IPS-18a (cell line): ENCODE measurements at regions not wholly inside any gene's neighbourhood (a gene's known extent, or its start where the extent isn't known, plus 50 kb on each side); places are given as distances from the start of the nearest gene placed in this dataset.

Source experiments
- H3K27ac ChIP-seq: one replicate; pipeline ENCODE4 v1.5.1; 2013; ENCODE audit warnings: low read length
- H3K27me3 ChIP-seq: one replicate; pipeline ENCODE4 v1.6.1; 2013; ENCODE audit warnings: mild to moderate bottlenecking, low read length; ENCODE audit not compliant: control insufficient read depth, insufficient read depth
- H3K36me3 ChIP-seq: one replicate; pipeline ENCODE4 v1.6.1; 2013; ENCODE audit warnings: low read depth, low read length; ENCODE audit not compliant: control insufficient read depth
- H3K4me1 ChIP-seq: one replicate; pipeline ENCODE4 v1.6.1; 2013; ENCODE audit warnings: low read depth, low read length; ENCODE audit not compliant: control insufficient read depth
- H3K4me3 ChIP-seq: one replicate; pipeline ENCODE4 v1.5.1; 2013; ENCODE audit warnings: low read length
- H3K9ac ChIP-seq: one replicate; pipeline ENCODE4 v1.6.1; 2013; ENCODE audit warnings: mild to moderate bottlenecking, low read length, moderate library complexity
- H3K9me3 ChIP-seq: one replicate; pipeline ENCODE4 v1.6.1; 2013; ENCODE audit warnings: low read depth, low read length; ENCODE audit not compliant: control insufficient read depth

DNA sequence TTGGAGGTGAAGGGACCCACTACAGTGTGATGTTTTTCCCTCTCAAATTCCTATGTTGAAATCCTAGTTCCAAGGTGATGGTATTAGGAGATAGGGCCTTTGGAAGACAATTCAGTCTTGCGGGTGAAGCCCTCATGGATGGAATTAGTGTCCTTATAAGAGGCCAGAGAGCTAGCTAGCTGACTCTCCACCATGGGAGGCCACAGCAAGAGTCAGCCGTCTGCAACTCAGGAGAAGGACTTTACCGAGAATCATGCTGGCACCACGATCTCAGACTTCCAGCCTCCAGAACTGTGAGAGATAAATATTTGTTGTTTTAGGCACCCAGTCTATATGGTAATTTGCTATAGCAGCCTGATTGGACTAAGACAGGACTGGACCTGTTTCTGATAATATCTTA lies 461.4 kb downstream of the TSN start:
- Histone ChIP-seq H3K36me3 (no peaks in the 10 kb centered on the region), H3K4me1 (no peaks in the 10 kb centered on the region), H3K27me3 (no peaks in the 10 kb centered on the region), H3K4me3 (no peak overlapping the region), H3K9me3 (no peaks in the 10 kb centered on the region), H3K9ac (no peak overlapping the region), H3K27ac (no peak overlapping the region)

DNA sequence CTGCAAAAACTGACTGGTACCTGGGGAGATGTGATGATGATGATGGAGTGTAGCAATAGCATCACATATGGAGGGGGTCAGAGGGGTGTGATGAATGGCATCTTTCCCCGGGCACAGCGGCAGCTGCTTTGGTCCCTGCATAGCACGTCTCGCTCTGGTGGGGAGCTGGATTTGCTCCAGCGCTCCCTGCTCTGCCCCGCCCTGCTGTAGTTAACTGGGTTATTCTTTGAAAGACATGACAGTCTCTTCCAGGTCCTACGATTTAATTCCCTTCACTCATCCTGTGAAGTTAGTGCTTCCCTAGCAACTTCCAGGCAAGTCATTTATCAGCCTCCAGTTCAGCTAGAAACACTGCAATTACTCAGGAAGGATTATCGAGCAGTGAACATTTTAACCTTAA lies 463.1 kb downstream of the TSN start:
- Histone ChIP-seq H3K9ac (no peak overlapping the region), H3K36me3 (no peaks in the 10 kb centered on the region), H3K27me3 (no peaks in the 10 kb centered on the region), H3K4me3 (no peak overlapping the region), H3K4me1 (no peaks in the 10 kb centered on the region), H3K9me3 (no peaks in the 10 kb centered on the region), H3K27ac (no peak overlapping the region)

DNA sequence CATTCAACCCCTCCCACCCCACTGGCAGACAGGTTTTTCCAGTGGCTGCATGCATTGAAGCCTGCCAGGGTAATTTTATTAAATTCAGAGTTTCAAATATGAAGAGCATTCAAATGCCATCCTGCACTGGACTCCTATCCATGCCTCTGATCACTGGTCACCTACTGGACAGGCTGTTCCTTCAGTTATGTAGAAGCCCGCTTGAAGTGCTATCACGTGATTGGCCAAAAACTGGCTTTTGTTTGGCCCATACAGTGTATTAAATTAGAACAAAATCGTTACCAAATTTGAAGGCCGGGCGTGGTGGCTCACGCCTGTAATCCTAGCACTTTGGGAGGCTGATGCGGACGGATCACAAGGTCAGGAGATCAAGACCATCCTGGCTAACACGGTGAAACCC lies 464.1 kb downstream of the TSN start:
- no peaks in the 10 kb centered on the region for H3K9me3 ChIP-seq
- no peaks in the 10 kb centered on the region for H3K27me3 ChIP-seq
- no peak overlapping the region for H3K9ac ChIP-seq
- no peaks in the 10 kb centered on the region for H3K4me1 ChIP-seq
- no peak overlapping the region for H3K27ac ChIP-seq
- no peaks in the 10 kb centered on the region for H3K36me3 ChIP-seq
- no peak overlapping the region for H3K4me3 ChIP-seq

DNA sequence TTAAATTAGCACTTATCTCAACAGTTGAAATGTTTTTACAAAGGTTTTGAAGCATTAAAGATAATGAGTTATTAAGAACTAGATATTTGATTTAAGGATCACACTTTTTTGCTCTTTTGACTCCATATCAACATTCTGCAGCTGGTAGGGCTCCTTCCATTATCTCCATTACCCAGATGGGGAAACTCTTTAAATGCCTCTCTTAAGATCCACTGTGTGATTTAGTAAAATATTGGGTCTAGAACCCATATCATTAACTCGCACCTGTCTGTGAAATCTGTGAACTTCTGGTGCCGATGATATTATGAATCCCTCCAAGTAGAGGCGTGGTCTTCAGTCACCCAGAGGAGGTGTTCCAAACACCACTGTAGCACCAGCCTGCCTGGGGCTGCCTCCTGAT lies 466.2 kb downstream of the TSN start:
- H3K36me3 ChIP-seq: no peaks in the 10 kb centered on the region
- no peaks in the 10 kb centered on the region for H3K4me1 ChIP-seq
- H3K27ac ChIP-seq: no peak overlapping the region

DNA sequence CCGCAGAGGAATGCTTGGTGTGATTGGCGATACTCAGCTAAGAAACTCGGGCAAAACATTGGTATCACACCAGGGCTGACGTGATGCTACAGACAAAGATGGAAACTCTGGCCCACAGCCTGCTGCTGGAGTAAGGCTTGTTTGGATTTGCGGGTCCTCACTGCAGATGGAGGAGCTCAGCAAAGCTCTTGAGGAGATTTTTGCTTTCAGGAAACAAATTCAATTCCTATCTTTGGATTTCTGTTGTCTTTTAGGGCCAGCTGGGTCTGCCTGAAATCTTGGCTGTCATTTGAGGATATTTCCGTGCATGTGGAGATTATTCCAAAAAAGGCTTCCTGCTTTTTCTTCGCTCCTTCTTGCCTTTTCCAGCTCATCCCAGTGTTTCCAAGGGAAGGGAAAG lies 475.8 kb downstream of the TSN start:
- Histone ChIP-seq H3K4me3 (no peak overlapping the region), H3K27me3 (no peaks in the 10 kb centered on the region), H3K4me1 (no peaks in the 10 kb centered on the region), H3K9ac (no peak overlapping the region), H3K36me3 (no peaks in the 10 kb centered on the region), H3K27ac (no peak overlapping the region), H3K9me3 (no peaks in the 10 kb centered on the region)

More for the DNA sequence above, 466.2 kb downstream of the TSN start:
- Histone ChIP-seq H3K9ac (no peak overlapping the region), H3K9me3 (no peaks in the 10 kb centered on the region), H3K27me3 (no peaks in the 10 kb centered on the region), H3K4me3 (no peak overlapping the region)

DNA sequence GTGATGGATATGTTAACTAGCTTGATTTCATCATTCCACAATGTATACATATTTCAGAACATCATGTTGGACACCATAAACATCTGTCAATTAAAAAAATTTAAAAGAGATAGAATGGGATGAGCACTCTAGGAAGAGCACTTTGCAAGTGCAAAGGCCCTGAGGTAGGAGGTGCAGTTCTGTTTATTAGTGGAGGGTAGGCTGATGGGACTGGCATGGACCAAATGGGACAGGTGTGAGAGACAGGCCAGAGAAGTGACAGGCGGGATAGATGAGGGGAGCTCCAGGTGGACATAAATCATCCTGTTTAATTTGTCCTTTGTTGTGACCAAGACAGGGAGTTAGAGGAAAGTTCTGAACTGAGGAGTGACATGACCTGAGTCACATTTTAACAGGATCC lies 477.9 kb downstream of the TSN start:
- H3K36me3 ChIP-seq: no peaks in the 10 kb centered on the region
- no peak overlapping the region for H3K9ac ChIP-seq
- H3K4me3 ChIP-seq: no peak overlapping the region
- no peak overlapping the region for H3K27ac ChIP-seq
- H3K9me3 ChIP-seq: no peaks in the 10 kb centered on the region
- H3K4me1 ChIP-seq: no peaks in the 10 kb centered on the region
- no peaks in the 10 kb centered on the region for H3K27me3 ChIP-seq

DNA sequence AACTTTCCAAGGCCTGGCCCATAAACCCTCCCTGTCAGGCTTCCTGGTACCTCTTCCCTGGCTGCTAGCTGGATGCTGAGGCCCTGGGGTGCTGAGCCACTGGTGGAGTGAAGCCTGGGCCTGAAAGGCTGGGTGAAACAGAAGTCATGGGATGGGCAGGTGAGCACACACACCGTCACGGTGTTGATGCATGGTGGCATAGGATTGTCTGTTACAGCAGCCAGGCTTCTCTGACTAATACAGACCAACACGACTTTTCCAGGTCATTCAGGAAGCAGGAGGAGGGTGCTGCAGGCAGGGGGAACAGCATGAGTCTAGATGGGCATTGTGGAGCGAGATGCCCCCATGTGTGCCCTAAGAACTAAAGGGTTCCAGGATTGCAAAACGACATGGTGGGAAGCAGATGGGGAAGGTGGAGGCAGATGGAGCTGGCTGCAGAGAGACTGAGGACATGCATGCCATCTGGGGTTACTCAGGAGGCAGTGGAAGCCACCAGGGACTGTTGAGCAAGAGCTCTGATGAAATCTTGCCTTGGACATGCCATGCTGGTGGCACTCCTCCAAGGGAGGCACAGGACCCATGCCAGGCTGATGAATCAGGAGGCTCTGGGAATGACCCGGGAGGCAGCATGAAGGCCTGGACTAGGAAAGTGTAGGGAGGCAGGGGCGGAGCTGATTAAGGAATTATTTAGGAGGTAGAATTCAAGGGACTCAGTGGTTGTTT lies 480.9 kb downstream of the TSN start:
- Histone ChIP-seq H3K4me3 (no peak overlapping the region), H3K4me1 (no peaks in the 10 kb centered on the region), H3K36me3 (no peaks in the 10 kb centered on the region), H3K9me3 (no peaks in the 10 kb centered on the region), H3K9ac (no peak overlapping the region), H3K27ac (no peak overlapping the region), H3K27me3 (no peaks in the 10 kb centered on the region)

DNA sequence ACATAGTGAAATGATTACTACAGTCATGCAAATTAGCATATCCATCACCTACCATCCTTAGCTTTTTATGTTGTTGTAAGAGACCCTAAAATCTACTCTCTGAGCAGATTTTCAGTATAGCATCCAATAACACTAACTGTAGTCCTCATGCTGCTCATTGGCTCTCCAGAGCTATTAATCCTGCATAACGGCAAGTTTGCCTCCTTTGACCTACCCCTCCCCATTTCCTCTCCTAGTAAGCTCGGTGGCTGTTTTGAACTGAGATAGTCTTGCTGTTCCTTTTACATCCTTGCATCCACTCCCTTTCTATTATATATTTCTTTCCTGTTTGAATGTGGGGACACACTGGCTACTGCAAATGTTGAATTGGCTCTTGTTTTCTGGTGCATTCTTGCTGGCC lies 481.5 kb downstream of the TSN start:
- Histone ChIP-seq H3K27ac (no peak overlapping the region), H3K27me3 (no peaks in the 10 kb centered on the region), H3K9ac (no peak overlapping the region), H3K4me3 (no peak overlapping the region), H3K9me3 (no peaks in the 10 kb centered on the region), H3K36me3 (no peaks in the 10 kb centered on the region), H3K4me1 (no peaks in the 10 kb centered on the region)

DNA sequence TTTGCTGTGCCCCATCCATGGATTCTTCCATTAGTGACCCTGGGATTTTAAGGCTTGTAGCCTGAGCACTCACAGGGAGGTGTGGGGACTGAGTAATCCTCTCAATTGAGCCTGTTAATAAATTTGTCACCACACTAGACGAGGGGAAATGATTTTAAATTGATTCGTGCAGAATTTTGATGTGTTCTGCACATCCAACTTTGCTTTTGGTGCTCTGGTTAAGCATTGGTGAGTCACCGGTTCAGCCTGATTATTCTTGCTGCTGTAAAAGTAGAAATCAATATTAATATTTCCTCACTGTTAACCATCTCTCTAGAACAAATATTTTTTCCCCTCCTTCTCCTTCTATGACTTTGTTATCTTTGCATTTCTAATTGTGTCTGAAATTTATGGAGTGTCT lies 482.0 kb downstream of the TSN start:
- Histone ChIP-seq H3K4me3 (no peak overlapping the region), H3K27ac (no peak overlapping the region), H3K4me1 (no peaks in the 10 kb centered on the region), H3K36me3 (no peaks in the 10 kb centered on the region), H3K27me3 (no peaks in the 10 kb centered on the region), H3K9ac (no peak overlapping the region), H3K9me3 (no peaks in the 10 kb centered on the region)

DNA sequence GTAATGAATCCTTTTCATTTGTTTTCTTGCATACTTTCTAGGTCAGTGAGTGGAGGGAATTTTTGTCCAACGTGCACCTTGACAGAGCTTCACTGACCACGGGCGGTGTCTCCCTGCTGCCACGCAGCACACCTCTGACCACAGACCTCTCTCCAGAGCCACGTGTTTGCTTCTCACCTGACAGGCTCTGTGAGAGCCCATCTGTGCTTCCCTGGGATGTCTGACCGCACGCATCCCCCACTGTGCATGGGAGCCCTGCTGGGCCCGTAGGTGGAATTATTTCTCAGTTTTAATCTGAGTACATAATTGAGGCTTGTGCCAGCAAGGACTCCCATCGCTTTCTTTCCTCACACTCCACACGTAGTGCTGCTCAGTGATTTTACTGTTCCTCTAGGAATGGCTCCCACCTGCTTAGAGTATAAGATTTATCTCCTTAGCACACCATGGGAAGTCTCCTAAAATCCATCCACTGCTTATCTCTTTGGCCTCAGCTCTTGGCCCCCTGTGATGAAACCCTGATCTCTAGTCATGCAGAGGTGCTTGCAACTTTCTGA lies 482.6 kb downstream of the TSN start:
- no peak overlapping the region for H3K9ac ChIP-seq
- H3K4me1 ChIP-seq: no peaks in the 10 kb centered on the region
- no peak overlapping the region for H3K27ac ChIP-seq
- H3K27me3 ChIP-seq: no peaks in the 10 kb centered on the region
- H3K9me3 ChIP-seq: no peaks in the 10 kb centered on the region
- H3K36me3 ChIP-seq: no peaks in the 10 kb centered on the region
- no peak overlapping the region for H3K4me3 ChIP-seq

DNA sequence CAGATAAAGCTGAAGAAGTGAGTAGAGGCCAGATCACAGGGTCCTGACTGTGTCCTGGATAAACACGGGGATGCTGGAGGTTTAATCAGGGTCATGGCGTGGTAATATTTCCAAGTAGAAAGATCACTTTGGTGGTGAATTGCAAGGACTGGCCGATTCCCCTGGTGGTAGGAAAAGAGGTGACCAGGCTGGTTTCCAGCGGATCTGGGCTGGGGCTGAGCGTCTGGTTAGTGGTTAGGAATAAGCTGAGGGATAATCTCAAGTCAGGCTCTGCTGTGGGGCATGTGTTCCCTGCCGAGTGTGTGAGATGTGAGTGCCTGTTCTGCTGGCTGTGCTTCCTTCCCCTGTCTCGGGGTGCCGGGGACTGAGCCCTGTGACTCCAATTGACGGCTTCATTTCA lies 484.0 kb downstream of the TSN start:
- no peaks in the 10 kb centered on the region for H3K9me3 ChIP-seq
- H3K27me3 ChIP-seq: no peaks in the 10 kb centered on the region
- H3K27ac ChIP-seq: no peak overlapping the region
- no peaks in the 10 kb centered on the region for H3K4me1 ChIP-seq
- H3K36me3 ChIP-seq: no peaks in the 10 kb centered on the region
- no peak overlapping the region for H3K9ac ChIP-seq
- no peak overlapping the region for H3K4me3 ChIP-seq

DNA sequence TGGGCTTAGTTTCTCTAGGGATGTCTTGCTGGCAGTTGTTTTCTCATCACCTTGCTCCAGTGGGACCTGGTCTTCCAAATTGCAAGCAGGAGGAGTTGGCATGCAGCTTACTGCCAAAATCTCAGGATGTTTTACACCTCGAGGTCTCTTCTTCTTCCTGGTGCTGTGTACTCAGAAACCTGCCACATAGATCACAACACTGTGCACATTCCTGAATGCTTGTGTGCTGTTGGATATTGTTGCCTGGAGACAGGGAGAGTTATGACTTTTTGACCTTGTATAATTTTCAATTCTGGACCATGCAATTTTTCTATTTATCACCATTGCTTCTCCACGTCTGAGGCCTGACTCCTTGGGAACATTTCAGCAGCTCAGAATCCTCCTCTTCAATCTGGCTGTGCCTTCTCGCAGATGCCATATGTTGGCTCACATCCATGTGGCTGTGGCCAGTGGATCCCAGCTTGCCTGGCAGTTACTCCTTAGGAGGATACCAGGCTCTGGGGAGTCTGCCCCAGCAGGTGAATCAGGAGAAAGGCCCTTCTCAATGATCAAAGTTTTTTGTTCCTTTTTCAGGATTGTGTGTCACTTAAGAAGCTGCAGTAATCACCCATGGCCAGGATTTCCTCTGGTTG lies 489.3 kb downstream of the TSN start:
- Histone ChIP-seq H3K9ac (no peak overlapping the region), H3K27ac (no peak overlapping the region), H3K36me3 (no peaks in the 10 kb centered on the region), H3K4me1 (no peaks in the 10 kb centered on the region), H3K9me3 (no peaks in the 10 kb centered on the region), H3K27me3 (no peaks in the 10 kb centered on the region), H3K4me3 (no peak overlapping the region)
